ENCODE measurements at regions not wholly inside any gene's neighbourhood (a gene's known extent, or its start where the extent isn't known, plus 50 kb on each side); places are given as distances from the start of the nearest gene placed in this dataset.
"Not testable (repeated sequence)": the region's sequence is repeated elsewhere in the genome, so short reads cannot be mapped to it uniquely, and the experiment has no call there.

DNA sequence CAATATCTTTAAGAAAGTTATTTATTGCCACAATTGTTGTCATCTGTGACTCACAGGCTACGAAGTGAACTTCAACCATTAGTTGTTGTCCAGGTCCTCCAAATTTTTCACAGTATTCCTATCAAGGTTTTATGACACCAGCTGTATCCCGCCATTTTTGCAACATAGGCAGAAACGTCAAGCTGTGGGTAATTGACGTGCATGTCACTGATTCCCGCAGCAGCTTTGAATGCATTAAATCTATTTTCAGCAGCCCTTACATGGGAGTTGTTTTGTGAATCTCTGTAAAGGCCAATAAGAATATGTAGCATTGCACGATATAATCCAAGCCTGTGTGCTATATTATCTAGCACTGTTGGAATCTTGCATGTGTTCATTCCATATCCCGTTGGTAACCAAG, 109.1 kb upstream of the TOPAZ1 start:
- H3K27ac Mint-ChIP-seq = no peak overlapping the region
- no peaks in the 10 kb centered on the region for H3K4me1 Mint-ChIP-seq (ENCODE audit: low read depth)
- H3K36me3 Mint-ChIP-seq (ENCODE audit: insufficient read depth in 2 of 2) = no peaks in the 10 kb centered on the region
- no peak for ATAC-seq (replicated peaks in 1 of 2)
- H3K27me3 Mint-ChIP-seq (ENCODE audit: low read depth) = peaks cover 14% of the 10 kb centered on the region
- no peak overlapping the region for H3K4me3 Mint-ChIP-seq
- no peak for DNase-seq
- H3K9me3 Mint-ChIP-seq = no peaks in the 10 kb centered on the region

DNA sequence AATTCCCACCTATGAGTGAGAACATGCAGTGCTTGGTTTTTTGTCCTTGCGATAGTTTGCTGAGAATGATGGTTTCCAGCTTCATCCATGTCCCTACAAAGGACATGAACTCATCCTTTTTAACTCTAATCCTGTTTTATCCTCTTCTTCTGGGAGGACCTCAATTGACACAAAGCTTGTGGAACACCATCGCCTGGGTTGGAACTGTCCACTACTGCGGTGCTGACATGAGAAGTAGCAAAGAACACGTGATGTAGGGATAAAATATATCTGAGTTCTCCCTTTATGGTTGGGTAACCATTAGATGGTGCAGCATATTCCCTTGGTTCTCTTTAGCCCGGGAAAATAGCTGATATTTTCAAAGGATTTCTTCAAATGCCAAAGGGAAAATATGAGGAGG, 105.3 kb upstream of the TOPAZ1 start:
- Mint-ChIP-seq H3K36me3 (ENCODE audit: insufficient read depth in 2 of 2) (no peaks in the 10 kb centered on the region), H3K4me3 (no peak overlapping the region)

DNA sequence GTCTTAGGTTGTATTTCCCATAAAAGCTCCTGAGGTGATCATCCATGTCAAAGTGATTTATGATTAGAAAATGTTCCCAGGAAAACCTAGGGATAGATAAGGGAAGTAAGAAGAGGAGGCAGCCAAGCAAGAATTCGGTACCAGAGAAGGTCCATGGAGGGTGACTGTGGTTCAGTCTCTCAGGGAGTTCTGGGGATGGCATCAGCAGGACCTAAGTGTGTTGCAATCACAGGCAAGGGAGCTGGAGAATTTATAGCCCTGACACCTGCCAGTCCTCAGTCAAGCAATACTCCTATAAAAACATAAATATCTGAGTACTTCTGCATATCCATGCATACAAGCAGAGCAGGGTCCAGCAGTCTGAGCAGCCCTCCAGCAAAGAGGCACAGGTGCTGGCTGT, 95.6 kb upstream of the TOPAZ1 start:
- Mint-ChIP-seq H3K36me3 (ENCODE audit: insufficient read depth in 2 of 2) (no peaks in the 10 kb centered on the region), H3K4me3 (no peak overlapping the region), H3K27me3 (ENCODE audit: low read depth) (peaks cover 27% of the 10 kb centered on the region), H3K27ac (no peak overlapping the region), H3K4me1 (ENCODE audit: low read depth) (no peaks in the 10 kb centered on the region), H3K9me3 (no peaks in the 10 kb centered on the region)
- no peak for ATAC-seq (replicated peaks in 1 of 2)
- no peak for DNase-seq

More for the DNA sequence above, 105.3 kb upstream of the TOPAZ1 start:
- no peak for DNase-seq
- Mint-ChIP-seq H3K4me1 (ENCODE audit: low read depth) (no peaks in the 10 kb centered on the region), H3K27ac (no peak overlapping the region), H3K9me3 (no peaks in the 10 kb centered on the region), H3K27me3 (ENCODE audit: low read depth) (peaks cover 36% of the 10 kb centered on the region)
- no peak for ATAC-seq (replicated peaks in 1 of 2)

DNA sequence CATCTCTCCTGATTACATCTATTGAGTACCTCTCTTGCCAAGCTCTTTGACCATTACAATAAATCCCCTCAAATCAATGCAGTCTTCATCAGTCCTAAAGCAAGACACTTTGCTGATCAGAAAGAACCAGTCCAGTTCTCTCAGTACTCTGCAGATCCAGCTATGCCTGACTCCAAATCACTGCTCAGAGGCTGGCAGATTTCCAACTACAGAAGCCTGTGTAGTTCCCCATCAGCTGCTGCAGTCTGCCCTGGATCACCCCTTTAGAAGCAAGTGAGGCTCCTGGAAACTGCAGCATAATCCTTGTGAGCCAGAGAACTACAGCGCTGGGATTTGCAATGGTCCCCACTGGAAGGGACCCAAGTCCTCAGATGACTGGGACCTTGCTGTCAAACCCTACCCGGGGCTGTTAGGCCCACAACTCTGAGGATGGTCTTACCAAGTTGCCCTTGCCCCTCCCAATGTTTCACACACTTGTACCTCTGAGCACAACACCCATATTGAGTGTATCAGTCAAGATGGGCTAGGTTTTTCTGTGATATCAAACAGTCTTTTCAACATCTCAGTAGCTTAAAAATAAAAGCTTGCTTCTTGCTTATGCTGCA, 81.9 kb upstream of the TOPAZ1 start:
- H3K9me3 Mint-ChIP-seq = no peaks in the 10 kb centered on the region
- DNase-seq (no peak), ATAC-seq (replicated peaks in 1 of 2) (no peak)
- no peaks in the 10 kb centered on the region for H3K36me3 Mint-ChIP-seq (ENCODE audit: insufficient read depth in 2 of 2)
- H3K27me3 Mint-ChIP-seq (ENCODE audit: low read depth) = peaks cover 36% of the 10 kb centered on the region
- H3K27ac Mint-ChIP-seq = no peak overlapping the region
- H3K4me1 Mint-ChIP-seq (ENCODE audit: low read depth) = no peaks in the 10 kb centered on the region
- no peak overlapping the region for H3K4me3 Mint-ChIP-seq

DNA sequence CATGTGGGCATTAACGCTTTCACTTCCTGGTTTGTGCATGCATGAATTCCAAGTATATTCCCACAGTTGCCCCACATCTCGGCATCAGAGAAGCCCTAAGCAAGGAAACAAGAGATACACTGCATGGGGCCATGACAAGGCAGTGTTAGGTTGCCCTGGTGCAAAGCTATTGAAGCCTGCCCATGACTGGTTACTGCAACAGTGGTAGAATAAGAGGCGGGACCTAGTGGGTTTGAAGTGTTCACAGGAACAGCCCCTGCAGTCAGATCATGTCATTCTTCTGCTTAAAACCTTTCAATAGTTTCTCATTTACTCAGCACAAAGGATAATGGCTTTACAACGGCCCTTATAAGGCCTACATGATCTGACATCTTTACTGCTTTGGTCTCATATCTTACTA, 80.9 kb upstream of the TOPAZ1 start:
- no peaks in the 10 kb centered on the region for H3K36me3 Mint-ChIP-seq (ENCODE audit: insufficient read depth in 2 of 2)
- H3K27ac Mint-ChIP-seq = no peak overlapping the region
- no peak for DNase-seq
- peaks cover 41% of the 10 kb centered on the region for H3K27me3 Mint-ChIP-seq (ENCODE audit: low read depth)
- H3K9me3 Mint-ChIP-seq = no peaks in the 10 kb centered on the region
- H3K4me3 Mint-ChIP-seq = no peak overlapping the region
- no peaks in the 10 kb centered on the region for H3K4me1 Mint-ChIP-seq (ENCODE audit: low read depth)
- ATAC-seq (replicated peaks in 1 of 2) = peak; percentile 53 to 65

DNA sequence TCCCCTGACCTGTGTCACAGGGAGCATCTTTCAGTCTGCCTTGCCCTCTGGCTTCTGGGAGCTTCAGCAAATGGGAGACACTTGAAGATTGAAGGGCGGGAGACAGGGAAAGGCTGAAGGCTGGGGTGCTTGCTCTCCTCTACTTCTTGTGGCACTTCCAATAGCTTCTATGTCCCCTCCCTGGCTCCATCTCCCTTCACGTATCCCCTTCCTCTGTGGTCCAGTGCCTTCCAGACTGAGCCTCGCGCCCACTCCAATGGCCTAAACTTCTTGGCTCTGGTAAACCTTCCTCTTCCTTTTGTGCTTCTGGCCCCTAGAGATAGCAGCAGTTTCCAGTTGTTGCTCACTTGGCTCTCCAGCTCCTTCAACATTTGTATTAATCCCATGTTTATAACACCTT, 69.8 kb upstream of the TOPAZ1 start:
- ATAC-seq (replicated peaks in 1 of 2) = no peak
- DNase-seq = no peak
- Mint-ChIP-seq H3K36me3 (ENCODE audit: insufficient read depth in 2 of 2) (no peaks in the 10 kb centered on the region), H3K27me3 (ENCODE audit: low read depth) (peaks cover 48% of the 10 kb centered on the region), H3K4me1 (ENCODE audit: low read depth) (no peaks in the 10 kb centered on the region), H3K9me3 (peaks cover 2 to 3% of the 10 kb centered on the region in 2 donors), H3K4me3 (no peak overlapping the region), H3K27ac (no peak overlapping the region)

DNA sequence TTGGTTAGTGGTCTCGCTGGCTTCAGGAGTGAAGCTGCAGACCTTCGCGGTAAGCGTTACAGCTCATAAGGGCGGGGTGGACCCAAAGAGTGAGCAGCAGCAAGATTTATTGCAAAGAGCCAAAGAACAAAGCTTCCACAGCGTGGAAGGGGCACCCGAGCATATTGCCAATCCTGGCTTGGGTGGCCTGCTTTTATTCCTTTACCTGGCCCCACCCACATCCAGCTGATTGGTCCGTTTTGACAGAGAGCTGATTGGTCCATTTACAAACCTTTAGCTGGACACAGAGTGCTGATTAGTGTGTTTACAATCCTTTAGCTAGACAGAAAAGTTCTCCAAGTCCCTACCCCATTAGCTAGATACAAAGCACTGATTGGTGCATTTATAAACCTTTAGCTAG, 69.0 kb upstream of the TOPAZ1 start:
- H3K27me3 Mint-ChIP-seq (ENCODE audit: low read depth) = peaks cover 50% of the 10 kb centered on the region
- not testable (repeated sequence) for H3K27ac Mint-ChIP-seq, DNase-seq

GRCh38 chr3:44173263-44173662, 68.4 kb upstream of the TOPAZ1 start:
- DNase-seq (no peak), ATAC-seq (replicated peaks in 1 of 2) (no peak)
- H3K9me3 Mint-ChIP-seq = peaks cover 2 to 3% of the 10 kb centered on the region in 2 donors
- no peaks in the 10 kb centered on the region for H3K4me1 Mint-ChIP-seq (ENCODE audit: low read depth)
- H3K36me3 Mint-ChIP-seq (ENCODE audit: insufficient read depth in 2 of 2) = no peaks in the 10 kb centered on the region
- H3K4me3 Mint-ChIP-seq = no peak overlapping the region
- H3K27me3 Mint-ChIP-seq (ENCODE audit: low read depth) = peaks cover 50% of the 10 kb centered on the region
- no peak overlapping the region for H3K27ac Mint-ChIP-seq

More for the DNA sequence above, 69.0 kb upstream of the TOPAZ1 start:
- H3K4me3 Mint-ChIP-seq; H3K36me3 Mint-ChIP-seq (ENCODE audit: insufficient read depth in 2 of 2); ATAC-seq (replicated peaks in 1 of 2); H3K9me3 Mint-ChIP-seq; H3K4me1 Mint-ChIP-seq (ENCODE audit: low read depth): not testable (repeated sequence)

DNA sequence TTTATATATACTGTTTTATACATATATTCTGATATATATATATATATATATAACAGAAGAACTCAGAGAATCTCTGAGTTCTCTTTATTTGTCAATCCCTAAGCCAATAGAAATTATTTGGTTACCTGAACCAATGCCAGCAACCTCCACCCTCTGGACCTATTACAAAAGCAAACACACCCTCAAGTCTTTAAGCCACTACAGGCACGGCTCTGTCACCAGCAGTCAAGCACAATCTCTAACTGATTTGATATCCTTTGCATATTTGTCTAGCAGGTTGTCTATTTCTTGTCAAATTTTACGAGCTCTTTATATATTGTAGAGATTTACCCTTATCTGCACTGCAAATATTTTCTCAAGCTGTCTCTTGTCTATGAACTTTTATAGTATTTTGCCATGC, 66.6 kb upstream of the TOPAZ1 start:
- Mint-ChIP-seq H3K27ac (no peak overlapping the region), H3K27me3 (ENCODE audit: low read depth) (peaks cover 42% of the 10 kb centered on the region), H3K9me3 (peaks cover 2 to 3% of the 10 kb centered on the region in 2 donors), H3K4me1 (ENCODE audit: low read depth) (no peaks in the 10 kb centered on the region), H3K4me3 (no peak overlapping the region), H3K36me3 (ENCODE audit: insufficient read depth in 2 of 2) (no peaks in the 10 kb centered on the region)
- DNase-seq = no peak
- no peak for ATAC-seq (replicated peaks in 1 of 2)

- no peaks in the 10 kb centered on the region for H3K4me1 Mint-ChIP-seq (ENCODE audit: low read depth)
- H3K9me3 Mint-ChIP-seq = no peaks in the 10 kb centered on the region
- ATAC-seq (replicated peaks in 1 of 2) (no peak), DNase-seq (no peak)
- no peaks in the 10 kb centered on the region for H3K36me3 Mint-ChIP-seq (ENCODE audit: insufficient read depth in 2 of 2)
- H3K27me3 Mint-ChIP-seq (ENCODE audit: low read depth) = peaks cover 9% of the 10 kb centered on the region
- H3K27ac Mint-ChIP-seq = no peak overlapping the region
- H3K4me3 Mint-ChIP-seq = no peak overlapping the region
These were observed 62.4 kb upstream of the TOPAZ1 start for GRCh38 chr3:44179246-44179645.

DNA sequence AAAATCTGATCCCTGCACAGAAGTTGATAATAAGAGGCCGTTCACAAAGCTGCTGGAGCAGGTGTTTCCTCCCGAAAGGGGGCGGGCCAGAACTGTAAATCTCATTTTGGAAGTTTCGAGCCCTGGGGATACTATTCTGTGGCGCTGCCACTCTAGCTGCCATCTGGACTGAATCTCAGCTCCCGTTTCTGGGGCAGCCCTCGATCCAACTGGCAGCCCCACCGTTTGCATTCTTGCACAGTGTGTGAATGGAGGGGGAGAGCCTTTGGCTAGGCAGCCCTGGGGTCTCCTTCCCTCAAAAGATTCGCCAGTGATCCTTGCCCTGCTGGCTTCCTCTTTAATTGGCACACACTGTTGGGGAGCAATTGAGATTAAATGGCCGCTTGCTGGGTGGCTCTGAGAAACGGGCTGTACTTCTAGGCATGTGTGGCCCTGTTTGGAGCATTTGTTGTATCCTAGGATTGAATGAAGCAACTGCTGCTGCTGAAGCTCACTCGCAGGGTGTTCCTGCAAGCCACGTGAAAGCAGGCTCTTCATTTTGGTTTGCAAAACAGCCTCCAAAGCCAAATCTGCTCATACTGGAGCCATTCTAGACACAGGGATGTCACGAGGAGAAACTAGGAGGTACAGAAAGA, 57.2 kb upstream of the TOPAZ1 start:
- no peaks in the 10 kb centered on the region for H3K36me3 Mint-ChIP-seq (ENCODE audit: insufficient read depth in 2 of 2)
- H3K9me3 Mint-ChIP-seq = no peaks in the 10 kb centered on the region
- DNase-seq = no peak
- H3K27me3 Mint-ChIP-seq (ENCODE audit: low read depth) = peaks cover 17% of the 10 kb centered on the region
- no peak overlapping the region for H3K4me3 Mint-ChIP-seq
- no peaks in the 10 kb centered on the region for H3K4me1 Mint-ChIP-seq (ENCODE audit: low read depth)
- H3K27ac Mint-ChIP-seq = no peak overlapping the region
- ATAC-seq (replicated peaks in 1 of 2) = no peak

- Mint-ChIP-seq H3K4me1 (ENCODE audit: low read depth) (no peaks in the 10 kb centered on the region), H3K9me3 (no peaks in the 10 kb centered on the region), H3K4me3 (no peak overlapping the region), H3K36me3 (ENCODE audit: insufficient read depth in 2 of 2) (no peaks in the 10 kb centered on the region), H3K27ac (no peak overlapping the region), H3K27me3 (ENCODE audit: low read depth) (peaks cover 17% of the 10 kb centered on the region)
- DNase-seq (no peak), ATAC-seq (replicated peaks in 1 of 2) (no peak)
These were observed 56.2 kb upstream of the TOPAZ1 start for GRCh38 chr3:44185396-44185915.

- Mint-ChIP-seq H3K4me3 (no peak overlapping the region), H3K9me3 (no peaks in the 10 kb centered on the region), H3K4me1 (ENCODE audit: low read depth) (no peaks in the 10 kb centered on the region), H3K36me3 (ENCODE audit: insufficient read depth in 2 of 2) (no peaks in the 10 kb centered on the region), H3K27me3 (ENCODE audit: low read depth) (peaks cover 17% of the 10 kb centered on the region), H3K27ac (no peak overlapping the region)
- ATAC-seq (replicated peaks in 1 of 2) = no peak
- no peak for DNase-seq
These were observed 55.5 kb upstream of the TOPAZ1 start for GRCh38 chr3:44186111-44186672.

- Mint-ChIP-seq H3K27ac (no peak overlapping the region), H3K9me3 (no peaks in the 10 kb centered on the region), H3K4me3 (no peak overlapping the region), H3K4me1 (ENCODE audit: low read depth) (no peaks in the 10 kb centered on the region), H3K36me3 (ENCODE audit: insufficient read depth in 2 of 2) (no peaks in the 10 kb centered on the region), H3K27me3 (ENCODE audit: low read depth) (peaks cover 17% of the 10 kb centered on the region)
- no peak for ATAC-seq (replicated peaks in 1 of 2)
- no peak for DNase-seq
These were observed 55.0 kb upstream of the TOPAZ1 start for GRCh38 chr3:44186712-44187111.

All from activated T-cell treated with anti-CD3 and anti-CD28 coated beads, Interleukin-2, amount 50 U/mL, for 72 hours (primary cell).